Erythroblast (primary cell): ENCODE measurements at regions not wholly inside any gene's neighbourhood (a gene's known extent, or its start where the extent isn't known, plus 50 kb on each side); places are given as distances from the start of the nearest gene placed in this dataset.

ENCODE experiments used
- GATA1 ChIP-seq: IDR thresholded peaks from 2 replicates; pipeline ENCODE4 v1.6.1; 2011; ENCODE audit warnings: low read depth, mild to moderate bottlenecking, control low read depth, low read length, moderate library complexity
- POLR2A ChIP-seq: IDR thresholded peaks from 2 replicates; pipeline ENCODE4 v1.6.1; 2011; ENCODE audit warnings: mild to moderate bottlenecking, low read length

DNA sequence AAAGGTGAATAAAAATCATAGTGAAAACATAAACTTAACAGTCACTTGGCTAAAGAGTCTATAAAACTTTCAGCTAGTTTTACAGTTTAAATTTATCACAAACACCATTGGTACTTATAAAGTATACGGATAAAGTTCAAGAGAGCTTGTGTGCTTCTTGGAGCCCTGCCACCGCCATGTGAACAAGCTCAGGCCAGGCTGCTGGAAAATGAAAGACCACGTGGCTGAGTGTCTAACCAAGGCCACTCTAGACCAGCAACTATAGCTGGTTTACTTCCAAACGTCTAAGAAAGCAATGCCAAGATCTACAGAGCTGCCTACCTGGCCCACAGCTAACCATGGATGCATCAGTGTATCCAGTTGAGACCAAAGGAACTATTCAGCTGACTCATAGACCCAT, 66.3 kb upstream of the API5 start:
- TF ChIP-seq POLR2A: no peak
- TF ChIP-seq GATA1: no peak
